ENCODE measurements at regions not wholly inside any gene's neighbourhood (a gene's known extent, or its start where the extent isn't known, plus 50 kb on each side); places are given as distances from the start of the nearest gene placed in this dataset.

GRCh38 chr2:143934626-143935481, 585.1 kb downstream of the ZEB2 start:
- peak overlapping the region; percentile 67 to 85 (median 83) for H3K27ac Mint-ChIP-seq
- TF ChIP-seq, protein P1, sequence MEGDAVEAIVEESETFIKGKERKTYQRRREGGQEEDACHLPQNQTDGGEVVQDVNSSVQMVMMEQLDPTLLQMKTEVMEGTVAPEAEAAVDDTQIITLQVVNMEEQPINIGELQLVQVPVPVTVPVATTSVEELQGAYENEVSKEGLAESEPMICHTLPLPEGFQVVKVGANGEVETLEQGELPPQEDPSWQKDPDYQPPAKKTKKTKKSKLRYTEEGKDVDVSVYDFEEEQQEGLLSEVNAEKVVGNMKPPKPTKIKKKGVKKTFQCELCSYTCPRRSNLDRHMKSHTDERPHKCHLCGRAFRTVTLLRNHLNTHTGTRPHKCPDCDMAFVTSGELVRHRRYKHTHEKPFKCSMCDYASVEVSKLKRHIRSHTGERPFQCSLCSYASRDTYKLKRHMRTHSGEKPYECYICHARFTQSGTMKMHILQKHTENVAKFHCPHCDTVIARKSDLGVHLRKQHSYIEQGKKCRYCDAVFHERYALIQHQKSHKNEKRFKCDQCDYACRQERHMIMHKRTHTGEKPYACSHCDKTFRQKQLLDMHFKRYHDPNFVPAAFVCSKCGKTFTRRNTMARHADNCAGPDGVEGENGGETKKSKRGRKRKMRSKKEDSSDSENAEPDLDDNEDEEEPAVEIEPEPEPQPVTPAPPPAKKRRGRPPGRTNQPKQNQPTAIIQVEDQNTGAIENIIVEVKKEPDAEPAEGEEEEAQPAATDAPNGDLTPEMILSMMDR (IDR thresholded peaks at IDR 0.05; ENCODE audit: unreplicated experiment in 3 of 3): no peak
- peaks cover 50% of the 10 kb centered on the region for H3K4me1 Mint-ChIP-seq
- H3K4me3 Mint-ChIP-seq: peak overlapping the region; percentile 52 to 85 (median 56)
- no peaks in the 10 kb centered on the region for H3K9me3 Mint-ChIP-seq
- H3K36me3 Mint-ChIP-seq (ENCODE audit: low read depth): no peaks in the 10 kb centered on the region
- H3K27me3 Mint-ChIP-seq (ENCODE audit: low read depth): no peaks in the 10 kb centered on the region

DNA sequence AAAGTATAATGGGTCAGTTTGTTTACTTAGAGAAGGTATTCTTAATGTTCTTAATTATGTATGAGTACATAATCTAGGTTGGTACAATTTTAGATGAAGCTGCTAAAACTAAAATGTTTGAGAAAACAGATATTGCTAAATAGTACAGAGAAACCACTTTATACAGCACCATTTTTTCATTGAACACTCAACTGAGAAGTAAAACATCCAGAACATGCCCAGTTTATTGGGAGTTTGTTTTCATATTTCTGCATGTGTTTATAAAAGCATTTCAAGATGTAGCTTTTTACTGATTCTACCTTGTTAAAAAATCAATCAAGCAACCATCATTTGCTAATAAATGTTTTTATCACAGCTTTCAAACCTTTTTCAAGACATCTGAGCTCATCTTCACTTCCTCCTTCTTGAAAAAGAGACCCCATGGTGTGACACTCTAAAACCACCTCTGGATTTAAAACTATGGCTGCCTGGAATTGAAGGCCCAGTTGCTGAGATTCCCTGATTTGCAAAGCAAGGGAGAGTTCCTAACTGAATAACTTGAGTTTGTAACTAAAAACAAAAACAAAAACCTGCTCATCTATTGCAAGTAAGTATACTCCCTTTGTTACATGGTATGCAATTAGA, 585.9 kb downstream of the ZEB2 start:
- H3K27ac Mint-ChIP-seq: peak overlapping the region; percentile 67 to 85 (median 83)
- H3K36me3 Mint-ChIP-seq (ENCODE audit: low read depth): no peaks in the 10 kb centered on the region
- H3K27me3 Mint-ChIP-seq (ENCODE audit: low read depth): no peaks in the 10 kb centered on the region
- peaks cover 42% of the 10 kb centered on the region for H3K4me1 Mint-ChIP-seq
- peak overlapping the region in 1 of 3 experiments; percentile 50 for H3K4me3 Mint-ChIP-seq
- TF ChIP-seq, protein P1 (IDR thresholded peaks at IDR 0.05; ENCODE audit: unreplicated experiment in 3 of 3): no peak
- no peaks in the 10 kb centered on the region for H3K9me3 Mint-ChIP-seq

- no peaks in the 10 kb centered on the region for H3K36me3 Mint-ChIP-seq (ENCODE audit: low read depth)
- H3K4me1 Mint-ChIP-seq: peaks cover 33% of the 10 kb centered on the region
- TF ChIP-seq, protein P1 (IDR thresholded peaks at IDR 0.05; ENCODE audit: unreplicated experiment in 3 of 3): no peak
- H3K27me3 Mint-ChIP-seq (ENCODE audit: low read depth): no peaks in the 10 kb centered on the region
- H3K4me3 Mint-ChIP-seq: no peak overlapping the region
- H3K27ac Mint-ChIP-seq: no peak overlapping the region
- H3K9me3 Mint-ChIP-seq: no peaks in the 10 kb centered on the region
These were observed 589.0 kb downstream of the ZEB2 start for GRCh38 chr2:143930891-143931290.

GRCh38 chr2:143928613-143929012, 591.3 kb downstream of the ZEB2 start:
- Mint-ChIP-seq H3K27me3 (ENCODE audit: low read depth) (no peaks in the 10 kb centered on the region), H3K36me3 (ENCODE audit: low read depth) (no peaks in the 10 kb centered on the region), H3K4me1 (peaks cover 18% of the 10 kb centered on the region), H3K27ac (peak overlapping the region; percentile 52 to 93 (median 60)), H3K4me3 (no peak overlapping the region), H3K9me3 (peaks cover 4% of the 10 kb centered on the region)
- TF ChIP-seq, protein P1 (IDR thresholded peaks at IDR 0.05; ENCODE audit: unreplicated experiment in 3 of 3): no peak

GRCh38 chr2:143928184-143928583, 591.7 kb downstream of the ZEB2 start:
- no peak overlapping the region for H3K4me3 Mint-ChIP-seq

More at GRCh38 chr2:143928184-143928583, 591.7 kb downstream of the ZEB2 start:
- TF ChIP-seq, protein P1 (IDR thresholded peaks at IDR 0.05; ENCODE audit: unreplicated experiment in 3 of 3): no peak
- H3K27me3 Mint-ChIP-seq (ENCODE audit: low read depth): no peaks in the 10 kb centered on the region
- H3K9me3 Mint-ChIP-seq: peaks cover 6% of the 10 kb centered on the region
- H3K36me3 Mint-ChIP-seq (ENCODE audit: low read depth): no peaks in the 10 kb centered on the region
- H3K4me1 Mint-ChIP-seq: peaks cover 22% of the 10 kb centered on the region
- H3K27ac Mint-ChIP-seq: peak overlapping the region; percentile 52 to 93 (median 60)
